ENCODE measurements at regions not wholly inside any gene's neighbourhood (a gene's known extent, or its start where the extent isn't known, plus 50 kb on each side); places are given as distances from the start of the nearest gene placed in this dataset.

DNA sequence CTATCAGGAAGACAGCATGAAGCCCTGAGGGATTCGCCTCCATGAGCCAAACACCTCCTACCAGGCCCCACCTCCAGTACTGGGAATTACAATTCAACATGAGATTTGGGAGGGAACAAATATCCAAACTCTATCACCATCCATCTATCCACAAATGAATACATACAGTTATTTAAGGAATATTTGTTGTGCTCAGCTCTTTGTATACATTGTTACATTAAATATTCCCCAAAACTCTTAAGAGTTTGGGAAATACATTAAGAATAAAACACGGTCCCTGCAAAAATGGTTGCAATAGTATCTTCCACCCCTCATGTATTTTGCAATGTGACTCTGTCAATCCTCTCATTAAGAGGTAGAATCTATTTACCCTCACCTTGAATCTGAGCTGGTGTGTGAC, 109.8 kb upstream of the PLXNC1 start:
- TF ChIP-seq, protein P1, sequence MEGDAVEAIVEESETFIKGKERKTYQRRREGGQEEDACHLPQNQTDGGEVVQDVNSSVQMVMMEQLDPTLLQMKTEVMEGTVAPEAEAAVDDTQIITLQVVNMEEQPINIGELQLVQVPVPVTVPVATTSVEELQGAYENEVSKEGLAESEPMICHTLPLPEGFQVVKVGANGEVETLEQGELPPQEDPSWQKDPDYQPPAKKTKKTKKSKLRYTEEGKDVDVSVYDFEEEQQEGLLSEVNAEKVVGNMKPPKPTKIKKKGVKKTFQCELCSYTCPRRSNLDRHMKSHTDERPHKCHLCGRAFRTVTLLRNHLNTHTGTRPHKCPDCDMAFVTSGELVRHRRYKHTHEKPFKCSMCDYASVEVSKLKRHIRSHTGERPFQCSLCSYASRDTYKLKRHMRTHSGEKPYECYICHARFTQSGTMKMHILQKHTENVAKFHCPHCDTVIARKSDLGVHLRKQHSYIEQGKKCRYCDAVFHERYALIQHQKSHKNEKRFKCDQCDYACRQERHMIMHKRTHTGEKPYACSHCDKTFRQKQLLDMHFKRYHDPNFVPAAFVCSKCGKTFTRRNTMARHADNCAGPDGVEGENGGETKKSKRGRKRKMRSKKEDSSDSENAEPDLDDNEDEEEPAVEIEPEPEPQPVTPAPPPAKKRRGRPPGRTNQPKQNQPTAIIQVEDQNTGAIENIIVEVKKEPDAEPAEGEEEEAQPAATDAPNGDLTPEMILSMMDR (IDR thresholded peaks at IDR 0.05) = no peak
- TF ChIP-seq ZFX (IDR thresholded peaks at IDR 0.05; ENCODE audit: borderline replicate concordance) = no peak
- no peak overlapping the region for H3K27ac ChIP-seq

- no peak overlapping the region for H3K27ac ChIP-seq
- TF ChIP-seq, protein P1 (IDR thresholded peaks at IDR 0.05) = no peak
- TF ChIP-seq ZFX (IDR thresholded peaks at IDR 0.05; ENCODE audit: borderline replicate concordance) = no peak
Measured at GRCh38 chr12:94039199-94039840, 109.1 kb upstream of the PLXNC1 start.

DNA sequence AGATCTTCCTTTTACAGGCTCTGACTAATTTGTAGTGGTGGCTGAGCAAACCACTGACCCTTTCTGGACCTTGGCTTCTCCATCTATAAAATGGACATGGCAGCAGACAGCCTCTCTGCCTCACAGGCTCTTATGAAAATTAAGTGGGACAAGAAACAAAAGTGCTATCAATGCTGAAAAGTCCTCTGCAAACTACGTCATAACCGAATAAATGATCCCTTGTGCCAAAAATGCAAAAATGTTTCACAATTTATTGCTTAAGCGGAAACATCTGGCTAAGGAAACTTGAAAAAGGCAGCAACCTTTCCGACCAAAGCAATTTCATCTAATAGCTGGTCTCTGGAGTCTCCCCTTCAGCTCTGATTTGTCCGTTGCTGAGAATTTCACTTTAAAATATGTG, 108.5 kb upstream of the PLXNC1 start:
- TF ChIP-seq, protein P1 (IDR thresholded peaks at IDR 0.05) = no peak
- TF ChIP-seq ZFX (IDR thresholded peaks at IDR 0.05; ENCODE audit: borderline replicate concordance) = no peak
- no peak overlapping the region for H3K27ac ChIP-seq

DNA sequence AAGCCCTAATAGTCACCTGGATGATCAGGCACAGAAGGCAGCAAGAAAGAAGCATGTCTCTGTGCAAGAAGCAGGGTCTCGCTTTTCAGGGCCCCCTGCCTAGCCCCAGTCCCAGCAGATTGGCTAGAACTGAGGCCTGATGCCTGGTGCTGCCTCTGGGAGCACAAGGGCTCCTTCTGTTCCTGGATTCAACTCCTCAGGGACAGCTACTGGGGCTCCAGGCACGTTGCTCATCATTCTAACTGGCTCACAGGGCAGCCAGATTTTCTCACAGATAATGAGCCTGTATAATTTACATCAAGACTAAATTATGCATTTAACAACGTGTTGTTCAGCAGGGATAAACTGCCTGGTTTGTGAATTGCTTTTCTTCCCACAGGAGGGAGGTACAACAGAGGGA, 106.5 kb upstream of the PLXNC1 start:
- TF ChIP-seq ZFX (IDR thresholded peaks at IDR 0.05; ENCODE audit: borderline replicate concordance) = no peak
- TF ChIP-seq, protein P1 (IDR thresholded peaks at IDR 0.05) = no peak
- no peak overlapping the region for H3K27ac ChIP-seq

GRCh38 chr12:94042321-94042720, 106.1 kb upstream of the PLXNC1 start:
- H3K27ac ChIP-seq = no peak overlapping the region
- TF ChIP-seq, protein P1 (IDR thresholded peaks at IDR 0.05) = no peak
- TF ChIP-seq ZFX (IDR thresholded peaks at IDR 0.05; ENCODE audit: borderline replicate concordance) = no peak

DNA sequence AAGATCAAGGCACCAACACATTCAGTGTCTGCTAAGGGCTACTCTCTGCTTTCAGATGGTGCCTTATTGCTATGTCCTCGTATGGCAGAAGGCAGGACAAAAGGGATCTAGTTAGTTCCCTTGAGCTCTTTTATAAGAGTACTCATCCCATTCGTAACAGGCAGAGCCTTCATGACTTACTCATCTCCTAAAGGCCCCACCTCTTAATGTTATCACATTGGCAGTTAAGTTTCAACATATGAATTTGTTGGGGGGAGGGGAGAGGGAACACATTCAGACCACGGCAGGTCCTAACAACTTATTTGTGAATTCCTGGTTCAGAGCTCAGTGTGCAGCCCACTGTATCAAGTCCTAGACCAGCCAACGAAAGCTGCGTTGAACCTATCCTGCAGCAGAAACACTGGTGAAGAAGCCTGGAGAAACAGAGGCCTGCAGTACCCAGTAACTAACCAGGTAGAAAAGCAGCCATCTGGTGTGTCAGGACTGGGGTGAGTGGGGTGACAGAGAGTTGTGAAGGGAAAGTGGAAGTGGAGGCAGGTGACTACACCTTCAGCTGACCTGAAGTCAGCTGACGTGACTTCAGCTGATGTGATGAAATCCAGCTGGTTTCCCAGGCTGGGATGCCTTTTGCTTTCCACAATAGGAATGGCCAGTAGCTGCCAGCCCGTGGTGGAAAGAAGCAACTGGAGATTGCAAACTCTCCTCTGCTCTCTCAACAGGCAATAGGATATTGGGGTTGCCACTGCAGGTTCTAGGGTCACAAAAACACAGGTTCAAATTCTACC, 101.6 kb upstream of the PLXNC1 start:
- H3K27ac ChIP-seq = no peak overlapping the region

More for the DNA sequence above, 101.6 kb upstream of the PLXNC1 start:
- TF ChIP-seq ZFX (IDR thresholded peaks at IDR 0.05; ENCODE audit: borderline replicate concordance) = no peak
- TF ChIP-seq, protein P1 (IDR thresholded peaks at IDR 0.05) = no peak
